ENCODE measurements at regions not wholly inside any gene's neighbourhood (a gene's known extent, or its start where the extent isn't known, plus 50 kb on each side); places are given as distances from the start of the nearest gene placed in this dataset.

DNA sequence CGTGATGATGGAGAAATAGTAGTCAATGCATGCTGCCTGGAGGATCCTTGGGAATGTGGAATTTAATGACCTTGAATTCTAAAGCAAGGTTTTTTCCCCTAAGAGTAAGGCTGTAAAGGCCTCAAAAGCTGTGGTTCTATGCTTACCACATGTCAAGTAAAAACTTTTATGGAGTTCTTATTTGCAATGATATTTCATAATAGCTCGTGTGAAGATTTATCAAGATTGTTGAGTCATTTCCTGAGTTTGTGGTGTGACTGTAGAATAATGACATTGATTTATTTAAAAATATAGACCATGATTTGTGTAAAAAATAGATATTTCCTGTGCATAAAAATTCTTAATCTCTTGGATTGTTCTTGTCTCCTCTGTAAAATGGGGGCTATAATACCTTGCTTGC, 67.5 kb upstream of the SORCS1 start:
- H3K79me2 ChIP-seq (replicated peaks; ENCODE audit: insufficient read depth), result no peaks in the 10 kb centered on the region
- ATAC-seq (no peak), DNase-seq (ENCODE audit: low spot score) (no peak)
- no peaks in the 10 kb centered on the region for H3F3A ChIP-seq (replicated peaks; ENCODE audit: low read depth)
- H4K20me1 ChIP-seq (replicated peaks; ENCODE audit: insufficient read depth), result no peaks in the 10 kb centered on the region
- H2AFZ ChIP-seq, result no peak overlapping the region
- H3K4me1 ChIP-seq (ENCODE audit: insufficient read depth), result no peaks in the 10 kb centered on the region
- H3K27ac ChIP-seq (ENCODE audit: low read depth), result no peak overlapping the region
- H3K27me3 Mint-ChIP-seq (ENCODE audit: insufficient read depth, low read depth, poor library complexity), result no peaks in the 10 kb centered on the region
- H3K9me3 Mint-ChIP-seq, result no peaks in the 10 kb centered on the region
- H3K4me3 ChIP-seq, result no peak overlapping the region
- no peak overlapping the region for H3K27ac Mint-ChIP-seq
- no peak overlapping the region for H3K4me2 ChIP-seq
- H3K27me3 ChIP-seq (ENCODE audit: insufficient read depth), result no peaks in the 10 kb centered on the region
- H3K36me3 ChIP-seq (ENCODE audit: insufficient read depth), result no peaks in the 10 kb centered on the region
- H3K9me2 ChIP-seq (ENCODE audit: insufficient read depth), result 0 out of 2 replicates have a peak, but pooled peaks cover 7% of the 10 kb centered on the region
- no peak overlapping the region for H3K4me3 Mint-ChIP-seq
- H3K4me1 Mint-ChIP-seq, result no peaks in the 10 kb centered on the region
- H3K36me3 Mint-ChIP-seq (ENCODE audit: low read depth), result no peaks in the 10 kb centered on the region
- TF ChIP-seq EZH2phosphoT487 (IDR thresholded peaks at IDR 0.05; ENCODE audit: unreplicated experiment), result no peak
- TF ChIP-seq EZH2 (IDR thresholded peaks at IDR 0.05; ENCODE audit: low read depth, unreplicated experiment), result no peak
- no peak for TF ChIP-seq POLR2AphosphoS5 (IDR thresholded peaks at IDR 0.05; ENCODE audit: low read depth)
- TF ChIP-seq ZNF114 (CRISPR knock-in tag; IDR thresholded peaks at IDR 0.05), result no peak
- TF ChIP-seq ZNF331 (CRISPR knock-in tag; IDR thresholded peaks at IDR 0.05; ENCODE audit: low read depth), result no peak
- TF ChIP-seq REST (IDR thresholded peaks at IDR 0.05; ENCODE audit: unreplicated experiment), result no peak
- TF ChIP-seq, protein P1, sequence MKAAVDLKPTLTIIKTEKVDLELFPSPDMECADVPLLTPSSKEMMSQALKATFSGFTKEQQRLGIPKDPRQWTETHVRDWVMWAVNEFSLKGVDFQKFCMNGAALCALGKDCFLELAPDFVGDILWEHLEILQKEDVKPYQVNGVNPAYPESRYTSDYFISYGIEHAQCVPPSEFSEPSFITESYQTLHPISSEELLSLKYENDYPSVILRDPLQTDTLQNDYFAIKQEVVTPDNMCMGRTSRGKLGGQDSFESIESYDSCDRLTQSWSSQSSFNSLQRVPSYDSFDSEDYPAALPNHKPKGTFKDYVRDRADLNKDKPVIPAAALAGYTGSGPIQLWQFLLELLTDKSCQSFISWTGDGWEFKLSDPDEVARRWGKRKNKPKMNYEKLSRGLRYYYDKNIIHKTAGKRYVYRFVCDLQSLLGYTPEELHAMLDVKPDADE (IDR thresholded peaks at IDR 0.05), result no peak
- TF ChIP-seq JUNB (IDR thresholded peaks at IDR 0.05; ENCODE audit: unreplicated experiment), result no peak
- TF ChIP-seq NANOG (IDR thresholded peaks at IDR 0.05; ENCODE audit: borderline replicate concordance), result no peak
- no peak for TF ChIP-seq CREB1 (CRISPR knock-in tag; IDR thresholded peaks at IDR 0.05; ENCODE audit: low read depth)
- TF ChIP-seq STAT1 (IDR thresholded peaks at IDR 0.05; ENCODE audit: unreplicated experiment), result no peak
- TF ChIP-seq, protein P2, sequence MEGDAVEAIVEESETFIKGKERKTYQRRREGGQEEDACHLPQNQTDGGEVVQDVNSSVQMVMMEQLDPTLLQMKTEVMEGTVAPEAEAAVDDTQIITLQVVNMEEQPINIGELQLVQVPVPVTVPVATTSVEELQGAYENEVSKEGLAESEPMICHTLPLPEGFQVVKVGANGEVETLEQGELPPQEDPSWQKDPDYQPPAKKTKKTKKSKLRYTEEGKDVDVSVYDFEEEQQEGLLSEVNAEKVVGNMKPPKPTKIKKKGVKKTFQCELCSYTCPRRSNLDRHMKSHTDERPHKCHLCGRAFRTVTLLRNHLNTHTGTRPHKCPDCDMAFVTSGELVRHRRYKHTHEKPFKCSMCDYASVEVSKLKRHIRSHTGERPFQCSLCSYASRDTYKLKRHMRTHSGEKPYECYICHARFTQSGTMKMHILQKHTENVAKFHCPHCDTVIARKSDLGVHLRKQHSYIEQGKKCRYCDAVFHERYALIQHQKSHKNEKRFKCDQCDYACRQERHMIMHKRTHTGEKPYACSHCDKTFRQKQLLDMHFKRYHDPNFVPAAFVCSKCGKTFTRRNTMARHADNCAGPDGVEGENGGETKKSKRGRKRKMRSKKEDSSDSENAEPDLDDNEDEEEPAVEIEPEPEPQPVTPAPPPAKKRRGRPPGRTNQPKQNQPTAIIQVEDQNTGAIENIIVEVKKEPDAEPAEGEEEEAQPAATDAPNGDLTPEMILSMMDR (conservative IDR thresholded peaks at IDR 0.05; ENCODE audit: low read depth in 2 of 2), result no peak
- TF ChIP-seq, protein P3, sequence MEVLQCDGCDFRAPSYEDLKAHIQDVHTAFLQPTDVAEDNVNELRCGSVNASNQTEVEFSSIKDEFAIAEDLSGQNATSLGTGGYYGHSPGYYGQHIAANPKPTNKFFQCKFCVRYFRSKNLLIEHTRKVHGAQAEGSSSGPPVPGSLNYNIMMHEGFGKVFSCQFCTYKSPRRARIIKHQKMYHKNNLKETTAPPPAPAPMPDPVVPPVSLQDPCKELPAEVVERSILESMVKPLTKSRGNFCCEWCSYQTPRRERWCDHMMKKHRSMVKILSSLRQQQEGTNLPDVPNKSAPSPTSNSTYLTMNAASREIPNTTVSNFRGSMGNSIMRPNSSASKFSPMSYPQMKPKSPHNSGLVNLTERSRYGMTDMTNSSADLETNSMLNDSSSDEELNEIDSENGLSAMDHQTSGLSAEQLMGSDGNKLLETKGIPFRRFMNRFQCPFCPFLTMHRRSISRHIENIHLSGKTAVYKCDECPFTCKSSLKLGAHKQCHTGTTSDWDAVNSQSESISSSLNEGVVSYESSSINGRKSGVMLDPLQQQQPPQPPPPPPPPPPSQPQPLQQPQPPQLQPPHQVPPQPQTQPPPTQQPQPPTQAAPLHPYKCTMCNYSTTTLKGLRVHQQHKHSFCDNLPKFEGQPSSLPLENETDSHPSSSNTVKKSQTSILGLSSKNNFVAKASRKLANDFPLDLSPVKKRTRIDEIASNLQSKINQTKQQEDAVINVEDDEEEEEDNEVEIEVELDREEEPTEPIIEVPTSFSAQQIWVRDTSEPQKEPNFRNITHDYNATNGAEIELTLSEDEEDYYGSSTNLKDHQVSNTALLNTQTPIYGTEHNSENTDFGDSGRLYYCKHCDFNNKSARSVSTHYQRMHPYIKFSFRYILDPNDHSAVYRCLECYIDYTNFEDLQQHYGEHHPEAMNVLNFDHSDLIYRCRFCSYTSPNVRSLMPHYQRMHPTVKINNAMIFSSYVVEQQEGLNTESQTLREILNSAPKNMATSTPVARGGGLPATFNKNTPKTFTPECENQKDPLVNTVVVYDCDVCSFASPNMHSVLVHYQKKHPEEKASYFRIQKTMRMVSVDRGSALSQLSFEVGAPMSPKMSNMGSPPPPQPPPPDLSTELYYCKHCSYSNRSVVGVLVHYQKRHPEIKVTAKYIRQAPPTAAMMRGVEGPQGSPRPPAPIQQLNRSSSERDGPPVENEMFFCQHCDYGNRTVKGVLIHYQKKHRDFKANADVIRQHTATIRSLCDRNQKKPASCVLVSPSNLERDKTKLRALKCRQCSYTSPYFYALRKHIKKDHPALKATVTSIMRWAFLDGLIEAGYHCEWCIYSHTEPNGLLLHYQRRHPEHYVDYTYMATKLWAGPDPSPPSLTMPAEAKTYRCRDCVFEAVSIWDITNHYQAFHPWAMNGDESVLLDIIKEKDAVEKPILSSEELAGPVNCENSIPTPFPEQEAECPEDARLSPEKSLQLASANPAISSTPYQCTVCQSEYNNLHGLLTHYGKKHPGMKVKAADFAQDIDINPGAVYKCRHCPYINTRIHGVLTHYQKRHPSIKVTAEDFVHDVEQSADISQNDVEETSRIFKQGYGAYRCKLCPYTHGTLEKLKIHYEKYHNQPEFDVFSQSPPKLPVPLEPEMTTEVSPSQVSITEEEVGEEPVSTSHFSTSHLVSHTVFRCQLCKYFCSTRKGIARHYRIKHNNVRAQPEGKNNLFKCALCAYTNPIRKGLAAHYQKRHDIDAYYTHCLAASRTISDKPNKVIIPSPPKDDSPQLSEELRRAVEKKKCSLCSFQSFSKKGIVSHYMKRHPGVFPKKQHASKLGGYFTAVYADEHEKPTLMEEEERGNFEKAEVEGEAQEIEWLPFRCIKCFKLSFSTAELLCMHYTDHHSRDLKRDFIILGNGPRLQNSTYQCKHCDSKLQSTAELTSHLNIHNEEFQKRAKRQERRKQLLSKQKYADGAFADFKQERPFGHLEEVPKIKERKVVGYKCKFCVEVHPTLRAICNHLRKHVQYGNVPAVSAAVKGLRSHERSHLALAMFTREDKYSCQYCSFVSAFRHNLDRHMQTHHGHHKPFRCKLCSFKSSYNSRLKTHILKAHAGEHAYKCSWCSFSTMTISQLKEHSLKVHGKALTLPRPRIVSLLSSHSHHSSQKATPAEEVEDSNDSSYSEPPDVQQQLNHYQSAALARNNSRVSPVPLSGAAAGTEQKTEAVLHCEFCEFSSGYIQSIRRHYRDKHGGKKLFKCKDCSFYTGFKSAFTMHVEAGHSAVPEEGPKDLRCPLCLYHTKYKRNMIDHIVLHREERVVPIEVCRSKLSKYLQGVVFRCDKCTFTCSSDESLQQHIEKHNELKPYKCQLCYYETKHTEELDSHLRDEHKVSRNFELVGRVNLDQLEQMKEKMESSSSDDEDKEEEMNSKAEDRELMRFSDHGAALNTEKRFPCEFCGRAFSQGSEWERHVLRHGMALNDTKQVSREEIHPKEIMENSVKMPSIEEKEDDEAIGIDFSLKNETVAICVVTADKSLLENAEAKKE (CRISPR knock-in tag; IDR thresholded peaks at IDR 0.05), result no peak

Measured in GM23338 (cell line).